C4-2B (cell line): ENCODE measurements at regions not wholly inside any gene's neighbourhood (a gene's known extent, or its start where the extent isn't known, plus 50 kb on each side); places are given as distances from the start of the nearest gene placed in this dataset.

ENCODE experiments used
- CTCF ChIP-seq: fragments of 450-650 bp; conservative IDR thresholded peaks from 2 replicates; pipeline ENCODE4 v1.5.1; 2017; ENCODE audit warnings: mild to moderate bottlenecking
- ZFX ChIP-seq: fragments of 450-650 bp; IDR thresholded peaks from 2 replicates; pipeline ENCODE4 v1.6.1; 2017

GRCh38 chr13:30135351-30135750 is 172.0 kb downstream of the KATNAL1 start:
- TF ChIP-seq CTCF (no peak), ZFX (no peak)
